ENCODE measurements at regions not wholly inside any gene's neighbourhood (a gene's known extent, or its start where the extent isn't known, plus 50 kb on each side); places are given as distances from the start of the nearest gene placed in this dataset.
"Not testable (repeated sequence)": the region's sequence is repeated elsewhere in the genome, so short reads cannot be mapped to it uniquely, and the experiment has no call there.

GRCh38 chr4:151548708-151549107 is 139.7 kb downstream of the FHIP1A start:
- no peaks in the 10 kb centered on the region for H3K27me3 ChIP-seq
- intact Hi-C loops (cut with DNase I), result no loop called here
- no peak for DNase-seq
- peaks cover 0 to 2% of the 10 kb centered on the region in 2 donors for H3K36me3 ChIP-seq (replicated peaks in 1 of 2; ENCODE audit: insufficient read depth in 1 of 2, low read depth in 2 of 2)
- H3K4me1 ChIP-seq, result peaks cover 3% of the 10 kb centered on the region
- no peak overlapping the region for H3K4me3 ChIP-seq
- H3K9me3 ChIP-seq, result peaks cover 0 to 10% (median 0%) of the 10 kb centered on the region in 3 donors
- H3K27ac ChIP-seq, result no peak overlapping the region
- no peak for TF ChIP-seq CTCF (IDR thresholded peaks at IDR 0.05)
- TF ChIP-seq POLR2A (IDR thresholded peaks at IDR 0.05), result no peak
- no peak for ATAC-seq
- 82 to 90% methylated on average over 8 of the region's 8 CpGs for WGBS, 2 donors

GRCh38 chr4:151549378-151549777 is 140.4 kb downstream of the FHIP1A start:
- DNase-seq; H3K27ac ChIP-seq; H3K36me3 ChIP-seq (replicated peaks in 1 of 2; ENCODE audit: insufficient read depth in 1 of 2, low read depth in 2 of 2); ATAC-seq; H3K4me3 ChIP-seq; H3K9me3 ChIP-seq; H3K27me3 ChIP-seq; H3K4me1 ChIP-seq; intact Hi-C loops (cut with DNase I): not testable (repeated sequence)
- 95 to 98% methylated on average over 2 of the region's 2 CpGs for WGBS, 2 donors

GRCh38 chr4:151553874-151554273 is 144.9 kb downstream of the FHIP1A start:
- ATAC-seq, result no peak
- H3K4me3 ChIP-seq, result no peak overlapping the region
- H3K27me3 ChIP-seq, result no peaks in the 10 kb centered on the region
- intact Hi-C loops (cut with DNase I), result no loop called here
- WGBS, 2 donors, result 54 to 57% methylated on average over 2 of the region's 2 CpGs
- no peak overlapping the region for H3K27ac ChIP-seq
- TF ChIP-seq CTCF (IDR thresholded peaks at IDR 0.05) (no peak), POLR2A (IDR thresholded peaks at IDR 0.05) (no peak)
- no peaks in the 10 kb centered on the region for H3K36me3 ChIP-seq (replicated peaks in 1 of 2; ENCODE audit: insufficient read depth in 1 of 2, low read depth in 2 of 2)
- peaks cover 0 to under 1% (median 0%) of the 10 kb centered on the region in 3 donors for H3K9me3 ChIP-seq
- peaks cover 6% of the 10 kb centered on the region for H3K4me1 ChIP-seq
- DNase-seq, result peak in 2 of 4 donors; percentile 21 to 37

- H3K9me3 ChIP-seq, result no peaks in the 10 kb centered on the region
- H3K4me3 ChIP-seq, result no peak overlapping the region
- H3K27me3 ChIP-seq, result no peaks in the 10 kb centered on the region
- H3K4me1 ChIP-seq, result peaks cover 6% of the 10 kb centered on the region
- DNase-seq (no peak), ATAC-seq (no peak)
- H3K27ac ChIP-seq, result no peak overlapping the region
- TF ChIP-seq POLR2A (IDR thresholded peaks at IDR 0.05) (no peak), CTCF (IDR thresholded peaks at IDR 0.05) (no peak)
- 52 to 64% methylated on average over 1 of the region's 1 CpG for WGBS, 2 donors
- no peaks in the 10 kb centered on the region for H3K36me3 ChIP-seq (replicated peaks in 1 of 2; ENCODE audit: insufficient read depth in 1 of 2, low read depth in 2 of 2)
- intact Hi-C loops (cut with DNase I), result no loop called here
These were observed 146.4 kb downstream of the FHIP1A start for GRCh38 chr4:151555151-151555945.

- Histone ChIP-seq H3K27me3 (no peaks in the 10 kb centered on the region), H3K27ac (no peak overlapping the region), H3K4me1 (peaks cover 20% of the 10 kb centered on the region), H3K9me3 (no peaks in the 10 kb centered on the region), H3K36me3 (replicated peaks in 1 of 2; ENCODE audit: insufficient read depth in 1 of 2, low read depth in 2 of 2) (no peaks in the 10 kb centered on the region), H3K4me3 (no peak overlapping the region)
- TF ChIP-seq CTCF (IDR thresholded peaks at IDR 0.05), result no peak
- TF ChIP-seq POLR2A (IDR thresholded peaks at IDR 0.05), result no peak
- intact Hi-C loops (cut with DNase I), result no loop called here
- no peak for ATAC-seq
- no peak for DNase-seq
- 88 to 94% methylated on average over 3 of the region's 3 CpGs for WGBS, 2 donors
These were observed 149.6 kb downstream of the FHIP1A start for GRCh38 chr4:151558496-151559113.

Measured in body of pancreas (tissue), 4 donors.